ENCODE measurements at regions not wholly inside any gene's neighbourhood (a gene's known extent, or its start where the extent isn't known, plus 50 kb on each side); places are given as distances from the start of the nearest gene placed in this dataset.

- H3K27ac ChIP-seq (ENCODE audit: low read depth, low read length): peak overlapping the region; percentile 98
- no peak overlapping the region for H3K4me3 ChIP-seq (ENCODE audit: insufficient read depth, low read length)
- H3K79me2 ChIP-seq (ENCODE audit: insufficient read depth, low read length): no peaks in the 10 kb centered on the region
- no peak overlapping the region for H2AFZ ChIP-seq (ENCODE audit: low read length)
- H3K9me3 ChIP-seq (ENCODE audit: low read depth, low read length): no peaks in the 10 kb centered on the region
- DNase-seq (ENCODE audit: insufficient read length, low spot score, missing footprints): no peak
- H3K27me3 ChIP-seq (ENCODE audit: insufficient read depth, low read length): no peaks in the 10 kb centered on the region
- H3K36me3 ChIP-seq (ENCODE audit: insufficient read depth, low read length): no peaks in the 10 kb centered on the region
- H3K4me2 ChIP-seq (ENCODE audit: insufficient read depth, low read length): no peak overlapping the region
- peaks cover 48% of the 10 kb centered on the region for H3K4me1 ChIP-seq (ENCODE audit: insufficient read depth, low read length)
- H4K20me1 ChIP-seq (ENCODE audit: insufficient read depth, low read length): no peaks in the 10 kb centered on the region
- TF ChIP-seq CTCF (IDR thresholded peaks at IDR 0.05; ENCODE audit: extremely low read depth, low read depth, low read length): no peak
These were observed 229.2 kb upstream of the LRTM1 start for GRCh38 chr3:55156851-55157650.

DNA sequence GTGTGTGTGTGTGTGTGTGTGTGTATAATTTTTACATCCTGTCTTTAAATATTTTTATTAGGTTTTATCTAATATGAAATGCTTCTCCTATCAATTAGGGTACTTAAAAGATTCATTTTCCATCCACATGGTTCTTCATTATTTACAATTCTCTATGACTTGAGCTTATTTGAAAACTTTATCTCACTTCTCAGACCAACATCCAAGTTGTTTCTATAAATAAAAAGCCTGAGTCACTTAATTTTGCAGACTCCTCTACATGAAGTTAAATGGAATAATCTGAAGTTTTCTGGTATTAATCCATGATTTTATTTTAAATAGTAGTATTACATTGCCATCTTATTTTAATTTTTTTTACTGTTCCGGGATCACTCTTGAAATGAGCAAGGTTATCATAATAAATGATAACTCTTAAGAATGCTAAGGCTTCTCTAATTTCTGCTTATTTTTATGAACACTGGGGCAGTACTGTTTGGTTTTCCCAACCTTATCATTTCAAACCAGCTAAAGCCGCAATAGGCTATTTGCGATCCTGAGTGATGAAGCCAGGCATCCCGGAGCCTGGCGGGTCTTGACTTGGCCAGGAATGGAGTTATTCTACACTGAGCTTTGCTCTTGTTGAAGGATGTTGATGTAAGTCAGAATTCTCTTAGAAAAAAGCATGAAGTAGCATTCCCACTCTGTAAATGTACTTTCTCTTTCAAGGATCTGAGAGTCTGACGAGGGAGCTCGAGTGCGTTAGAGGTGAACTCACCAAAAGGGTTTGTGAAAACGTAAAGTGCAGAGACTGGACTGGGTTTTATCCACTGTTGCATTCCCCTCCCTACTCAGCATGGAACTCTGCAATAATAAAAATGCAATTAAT lies 220.2 kb upstream of the LRTM1 start:
- no peak for TF ChIP-seq CTCF (IDR thresholded peaks at IDR 0.05; ENCODE audit: extremely low read depth, low read depth, low read length)
- Histone ChIP-seq H3K27me3 (ENCODE audit: insufficient read depth, low read length) (no peaks in the 10 kb centered on the region), H3K9me3 (ENCODE audit: low read depth, low read length) (no peaks in the 10 kb centered on the region), H3K27ac (ENCODE audit: low read depth, low read length) (peak overlapping the region; percentile 89), H3K4me1 (ENCODE audit: insufficient read depth, low read length) (peaks cover 25% of the 10 kb centered on the region), H3K79me2 (ENCODE audit: insufficient read depth, low read length) (no peaks in the 10 kb centered on the region), H2AFZ (ENCODE audit: low read length) (peak overlapping the region; percentile 92), H3K4me3 (ENCODE audit: insufficient read depth, low read length) (peak overlapping the region; percentile 63), H3K36me3 (ENCODE audit: insufficient read depth, low read length) (no peaks in the 10 kb centered on the region), H4K20me1 (ENCODE audit: insufficient read depth, low read length) (no peaks in the 10 kb centered on the region), H3K4me2 (ENCODE audit: insufficient read depth, low read length) (peak overlapping the region; percentile 83)
- DNase-seq (ENCODE audit: insufficient read length, low spot score, missing footprints): no peak

DNA sequence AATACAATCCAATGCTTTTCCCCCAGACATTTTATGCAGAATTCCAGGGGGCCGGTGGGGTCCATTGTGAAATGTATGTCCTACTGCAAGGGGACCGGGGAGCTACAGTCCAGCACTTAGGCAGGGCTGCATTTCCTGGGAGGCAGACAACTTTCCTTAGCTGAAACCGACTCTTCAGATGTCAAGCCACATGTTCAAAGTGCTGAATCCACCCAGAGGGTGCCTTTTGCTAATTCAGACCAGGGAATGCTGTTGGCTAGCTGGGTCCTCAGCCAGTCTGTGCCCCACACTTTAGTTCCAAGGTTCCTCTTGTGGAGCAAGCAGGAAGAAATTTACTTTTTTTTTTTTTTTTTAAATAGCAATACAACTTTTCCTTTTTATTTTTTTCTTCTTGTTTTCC lies 219.5 kb upstream of the LRTM1 start:
- H3K79me2 ChIP-seq (ENCODE audit: insufficient read depth, low read length): no peaks in the 10 kb centered on the region
- H3K4me3 ChIP-seq (ENCODE audit: insufficient read depth, low read length): no peak overlapping the region
- no peak for DNase-seq (ENCODE audit: insufficient read length, low spot score, missing footprints)
- H3K9me3 ChIP-seq (ENCODE audit: low read depth, low read length): no peaks in the 10 kb centered on the region
- no peak overlapping the region for H2AFZ ChIP-seq (ENCODE audit: low read length)
- H4K20me1 ChIP-seq (ENCODE audit: insufficient read depth, low read length): no peaks in the 10 kb centered on the region
- no peaks in the 10 kb centered on the region for H3K36me3 ChIP-seq (ENCODE audit: insufficient read depth, low read length)
- H3K27me3 ChIP-seq (ENCODE audit: insufficient read depth, low read length): no peaks in the 10 kb centered on the region
- no peak overlapping the region for H3K4me2 ChIP-seq (ENCODE audit: insufficient read depth, low read length)
- peaks cover 25% of the 10 kb centered on the region for H3K4me1 ChIP-seq (ENCODE audit: insufficient read depth, low read length)
- H3K27ac ChIP-seq (ENCODE audit: low read depth, low read length): peak overlapping the region; percentile 89
- TF ChIP-seq CTCF (IDR thresholded peaks at IDR 0.05; ENCODE audit: extremely low read depth, low read depth, low read length): no peak

DNA sequence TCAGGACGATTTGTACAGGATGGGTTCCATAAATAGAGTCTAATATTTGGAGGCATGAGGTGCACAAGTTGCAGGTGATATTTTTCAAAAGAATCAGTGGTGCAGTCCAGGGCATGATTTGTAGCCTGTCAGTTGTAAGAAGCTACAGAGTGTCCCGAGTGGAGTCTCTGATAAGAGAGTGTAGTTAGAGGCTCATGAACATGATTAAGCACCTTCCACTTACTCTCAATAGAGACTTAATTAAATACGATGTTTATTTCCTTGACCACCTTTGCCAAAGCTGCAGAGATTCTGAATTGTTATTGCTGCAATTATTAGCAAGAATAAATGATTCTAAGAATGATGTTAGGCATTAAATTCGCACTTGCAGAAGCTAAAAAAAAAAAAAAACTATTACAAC lies 218.4 kb upstream of the LRTM1 start:
- no peaks in the 10 kb centered on the region for H4K20me1 ChIP-seq (ENCODE audit: insufficient read depth, low read length)
- no peak overlapping the region for H3K4me2 ChIP-seq (ENCODE audit: insufficient read depth, low read length)
- no peaks in the 10 kb centered on the region for H3K79me2 ChIP-seq (ENCODE audit: insufficient read depth, low read length)
- H3K4me1 ChIP-seq (ENCODE audit: insufficient read depth, low read length): peaks cover 25% of the 10 kb centered on the region
- H3K27ac ChIP-seq (ENCODE audit: low read depth, low read length): no peak overlapping the region
- H3K4me3 ChIP-seq (ENCODE audit: insufficient read depth, low read length): no peak overlapping the region
- no peaks in the 10 kb centered on the region for H3K27me3 ChIP-seq (ENCODE audit: insufficient read depth, low read length)
- DNase-seq (ENCODE audit: insufficient read length, low spot score, missing footprints): no peak
- H2AFZ ChIP-seq (ENCODE audit: low read length): no peak overlapping the region
- TF ChIP-seq CTCF (IDR thresholded peaks at IDR 0.05; ENCODE audit: extremely low read depth, low read depth, low read length): no peak
- no peaks in the 10 kb centered on the region for H3K9me3 ChIP-seq (ENCODE audit: low read depth, low read length)
- H3K36me3 ChIP-seq (ENCODE audit: insufficient read depth, low read length): no peaks in the 10 kb centered on the region
